OCI-LY3 (cell line): ENCODE measurements at regions not wholly inside any gene's neighbourhood (a gene's known extent, or its start where the extent isn't known, plus 50 kb on each side); places are given as distances from the start of the nearest gene placed in this dataset.

Experiments
- EZH2phosphoT487 ChIP-seq: fragments of 200-600 bp; shearing (Covaris generic); IDR thresholded peaks from 2 replicates; pipeline ENCODE4 v1.6.1; 2018; ENCODE audit warnings: antibody characterized with exemption, mixed run types, low read depth
- TF ChIP-seq, protein P1 (sequence below): fragments of 200-600, 300-600 bp; sonication (generic); IDR thresholded peaks from 2 replicates; pipeline ENCODE4 v1.5.1; 2014; ENCODE audit warnings: antibody characterized with exemption, low read length, low read depth

DNA sequence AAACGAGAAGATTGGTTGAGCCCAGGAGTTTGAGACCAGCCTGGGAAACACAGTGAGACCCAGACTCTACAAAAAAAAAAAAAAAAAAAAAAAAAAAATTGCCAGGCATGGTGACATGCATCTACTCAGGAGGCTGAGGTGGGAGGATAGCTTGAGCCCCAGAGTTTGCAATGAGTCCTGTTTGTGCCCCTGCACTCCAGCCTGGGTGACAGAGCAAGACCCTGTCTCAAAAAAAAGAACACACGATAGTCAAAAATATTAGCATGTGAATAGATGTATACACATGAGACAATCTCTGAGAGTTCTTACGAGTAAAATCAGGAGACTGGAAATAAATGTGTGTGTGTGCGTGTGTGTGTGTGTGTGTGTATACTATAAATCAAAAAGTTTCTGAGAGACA is 966.3 kb downstream of the FSTL5 start:
- TF ChIP-seq, protein P1, sequence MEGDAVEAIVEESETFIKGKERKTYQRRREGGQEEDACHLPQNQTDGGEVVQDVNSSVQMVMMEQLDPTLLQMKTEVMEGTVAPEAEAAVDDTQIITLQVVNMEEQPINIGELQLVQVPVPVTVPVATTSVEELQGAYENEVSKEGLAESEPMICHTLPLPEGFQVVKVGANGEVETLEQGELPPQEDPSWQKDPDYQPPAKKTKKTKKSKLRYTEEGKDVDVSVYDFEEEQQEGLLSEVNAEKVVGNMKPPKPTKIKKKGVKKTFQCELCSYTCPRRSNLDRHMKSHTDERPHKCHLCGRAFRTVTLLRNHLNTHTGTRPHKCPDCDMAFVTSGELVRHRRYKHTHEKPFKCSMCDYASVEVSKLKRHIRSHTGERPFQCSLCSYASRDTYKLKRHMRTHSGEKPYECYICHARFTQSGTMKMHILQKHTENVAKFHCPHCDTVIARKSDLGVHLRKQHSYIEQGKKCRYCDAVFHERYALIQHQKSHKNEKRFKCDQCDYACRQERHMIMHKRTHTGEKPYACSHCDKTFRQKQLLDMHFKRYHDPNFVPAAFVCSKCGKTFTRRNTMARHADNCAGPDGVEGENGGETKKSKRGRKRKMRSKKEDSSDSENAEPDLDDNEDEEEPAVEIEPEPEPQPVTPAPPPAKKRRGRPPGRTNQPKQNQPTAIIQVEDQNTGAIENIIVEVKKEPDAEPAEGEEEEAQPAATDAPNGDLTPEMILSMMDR, result no peak
- TF ChIP-seq EZH2phosphoT487, result no peak
